ENCODE measurements at regions not wholly inside any gene's neighbourhood (a gene's known extent, or its start where the extent isn't known, plus 50 kb on each side); places are given as distances from the start of the nearest gene placed in this dataset.
"Not testable (repeated sequence)": the region's sequence is repeated elsewhere in the genome, so short reads cannot be mapped to it uniquely, and the experiment has no call there.

DNA sequence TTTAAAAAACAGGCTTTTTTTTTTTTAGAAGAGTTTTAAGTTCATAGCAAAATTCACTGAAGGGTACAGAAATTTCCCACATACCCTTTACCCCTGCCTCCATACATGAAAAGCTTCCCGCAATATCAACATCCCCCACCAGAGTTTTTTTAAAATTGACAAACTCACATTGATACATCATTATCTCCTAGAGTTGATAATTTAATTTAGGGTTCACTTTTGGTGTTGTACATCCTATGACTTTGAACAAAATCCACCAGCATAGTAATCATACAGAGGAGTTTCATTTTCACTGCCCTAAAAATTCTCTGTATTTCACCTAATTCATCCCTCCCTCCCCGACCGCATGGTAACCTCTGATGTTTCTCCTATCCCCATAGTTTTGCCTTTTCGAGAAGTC is 53.6 kb upstream of the KCNK2 start:
- TF ChIP-seq, protein P1, sequence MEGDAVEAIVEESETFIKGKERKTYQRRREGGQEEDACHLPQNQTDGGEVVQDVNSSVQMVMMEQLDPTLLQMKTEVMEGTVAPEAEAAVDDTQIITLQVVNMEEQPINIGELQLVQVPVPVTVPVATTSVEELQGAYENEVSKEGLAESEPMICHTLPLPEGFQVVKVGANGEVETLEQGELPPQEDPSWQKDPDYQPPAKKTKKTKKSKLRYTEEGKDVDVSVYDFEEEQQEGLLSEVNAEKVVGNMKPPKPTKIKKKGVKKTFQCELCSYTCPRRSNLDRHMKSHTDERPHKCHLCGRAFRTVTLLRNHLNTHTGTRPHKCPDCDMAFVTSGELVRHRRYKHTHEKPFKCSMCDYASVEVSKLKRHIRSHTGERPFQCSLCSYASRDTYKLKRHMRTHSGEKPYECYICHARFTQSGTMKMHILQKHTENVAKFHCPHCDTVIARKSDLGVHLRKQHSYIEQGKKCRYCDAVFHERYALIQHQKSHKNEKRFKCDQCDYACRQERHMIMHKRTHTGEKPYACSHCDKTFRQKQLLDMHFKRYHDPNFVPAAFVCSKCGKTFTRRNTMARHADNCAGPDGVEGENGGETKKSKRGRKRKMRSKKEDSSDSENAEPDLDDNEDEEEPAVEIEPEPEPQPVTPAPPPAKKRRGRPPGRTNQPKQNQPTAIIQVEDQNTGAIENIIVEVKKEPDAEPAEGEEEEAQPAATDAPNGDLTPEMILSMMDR (IDR thresholded peaks at IDR 0.05; ENCODE audit: extremely low read depth, missing control alignments) = no peak
- no peak for DNase-seq (ENCODE audit: low spot score)

DNA sequence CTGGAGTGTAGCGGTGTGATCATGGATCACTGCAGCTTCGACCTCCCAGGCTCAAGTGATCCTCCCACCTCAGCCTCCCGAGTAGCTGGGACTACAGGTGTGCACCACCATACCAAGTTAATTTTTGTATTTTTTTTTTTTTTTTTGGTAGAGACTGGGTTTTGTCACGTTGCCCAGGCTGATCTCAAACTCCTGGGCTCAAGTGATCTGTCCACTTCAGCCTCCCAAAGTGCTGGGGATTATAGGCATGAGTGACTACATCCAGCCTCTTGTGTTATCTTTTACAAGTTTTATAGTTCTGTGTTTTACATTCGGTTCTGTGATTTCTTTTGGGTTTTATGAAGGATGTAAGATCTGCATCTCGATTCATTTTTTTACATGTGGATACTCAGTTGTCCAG is 52.0 kb upstream of the KCNK2 start:
- DNase-seq (ENCODE audit: low spot score) = not testable (repeated sequence)

DNA sequence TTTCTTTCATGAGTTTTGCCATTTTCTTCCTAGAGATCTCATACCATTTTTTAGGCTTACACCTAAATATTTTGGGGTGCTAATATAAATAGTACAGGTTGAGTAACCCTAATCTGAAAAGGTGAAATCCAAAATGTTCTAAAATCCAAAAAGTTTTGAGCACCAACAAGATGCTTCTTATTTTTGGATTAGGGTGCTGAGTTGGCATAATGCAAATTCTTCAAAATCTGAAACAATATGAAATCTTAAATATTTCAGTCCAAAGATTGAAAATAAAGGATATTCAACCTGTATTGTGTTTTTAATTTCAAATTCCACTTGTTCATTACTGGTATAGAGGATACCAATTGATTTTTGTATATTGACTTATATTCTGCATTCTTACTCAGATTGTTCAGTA is 51.1 kb upstream of the KCNK2 start:
- TF ChIP-seq, protein P1 (IDR thresholded peaks at IDR 0.05; ENCODE audit: extremely low read depth, missing control alignments) = no peak
- DNase-seq (ENCODE audit: low spot score) = no peak

All from GM20000 (cell line).